B cell (primary cell): ENCODE measurements at regions not wholly inside any gene's neighbourhood (a gene's known extent, or its start where the extent isn't known, plus 50 kb on each side); places are given as distances from the start of the nearest gene placed in this dataset.

Experiments used
- ATAC-seq: fragments of 200-7000 bp; cut with Tn5 transposase; one replicate; pipeline ENCODE4 v1.10.0; 2021; ENCODE audit warnings: low read depth, mild to moderate bottlenecking, moderate number of reproducible peaks, moderate library complexity
- CTCF ChIA-PET: fragments of 350-600 bp; sonication (Branson Sonifier 250); formaldehyde crosslinking; loops from one replicate; lab custom pipeline; 2021; ENCODE audit warnings: antibody characterized with exemption, inconsistent platforms; lab: Charles Lee
- POLR2A ChIA-PET: fragments of 350-600 bp; sonication (Branson Sonifier 250); formaldehyde crosslinking; loops from one replicate; lab custom pipeline; 2021; ENCODE audit warnings: antibody characterized with exemption; lab: Charles Lee
- DNase-seq: peaks from one replicate; pipeline ENCODE4 v3.0.0; 2013
- H2AFZ ChIP-seq: 2 replicates; pipeline ENCODE4 v1.6.1; 2012; ENCODE audit warnings: mild to moderate bottlenecking, low read depth, low read length; ENCODE audit not compliant: insufficient read depth, poor library complexity, severe bottlenecking
- H3K27ac ChIP-seq, 2 donors: 1 replicate in 1 of 2; 2 replicates in 1 of 2; pipeline ENCODE4 v1.5.1; 2012 to 2013; ENCODE audit warnings: low read length in 2 of 2, mild to moderate bottlenecking in 2 of 2, moderate library complexity in 1 of 2
- H3K27me3 ChIP-seq, 4 experiments: fragments of 200-600 bp in 1 of 4; sonication (generic) in 1 of 4; replicated peaks in 1 of 4; 1 replicate in 2 of 4; 2 replicates in 2 of 4; pipeline versions ENCODE4 v1.6.1 to v1.7.0; 2013 to 2016; ENCODE audit warnings: low read length in 3 of 4, mild to moderate bottlenecking in 2 of 4, mixed read lengths in 1 of 4, moderate library complexity in 1 of 4; ENCODE audit not compliant: insufficient read depth in 4 of 4, control insufficient read depth in 3 of 4; ENCODE audit errors: control extremely low read depth in 1 of 4
- H3K36me3 ChIP-seq, 2 experiments: replicated peaks in 1 of 2; 1 replicate in 1 of 2; 2 replicates in 1 of 2; pipeline versions ENCODE4 v1.6.1 to v1.7.1; 2013; ENCODE audit warnings: low read length in 1 of 2; ENCODE audit not compliant: insufficient read depth in 2 of 2, control insufficient read depth in 1 of 2; ENCODE audit errors: control extremely low read depth in 1 of 2, extremely low read depth in 1 of 2
- H3K4me1 ChIP-seq, 2 donors: fragments of 200-600 bp in 1 of 2; sonication (generic) in 1 of 2; 1 replicate in 1 of 2; 2 replicates in 1 of 2; pipeline versions ENCODE4 v1.5.1 to v1.6.1; 2013 to 2017; ENCODE audit warnings: low read length in 2 of 2; ENCODE audit not compliant: control insufficient read depth in 2 of 2, insufficient read depth in 2 of 2
- H3K4me2 ChIP-seq: replicated peaks from 2 replicates; pipeline ENCODE3; 2012; ENCODE audit warnings: mild to moderate bottlenecking, low read depth, low read length; ENCODE audit not compliant: poor library complexity, severe bottlenecking
- H3K4me3 ChIP-seq, 5 experiments: fragments of 200-600 bp in 1 of 5; sonication (generic) in 1 of 5; 1 replicate in 3 of 5; 2 replicates in 2 of 5; pipeline versions ENCODE4 v1.5.1 to v1.7.0; 2011 to 2016; ENCODE audit warnings: low read length in 4 of 5, mild to moderate bottlenecking in 4 of 5, low read depth in 2 of 5, control low read depth in 1 of 5, moderate library complexity in 1 of 5; ENCODE audit not compliant: insufficient read depth in 1 of 5; ENCODE audit errors: control extremely low read depth in 1 of 5, extremely low read depth in 1 of 5
- H3K79me2 ChIP-seq: fragments of 200-600 bp; sonication (generic); one replicate; pipeline ENCODE4 v1.6.0; 2016; ENCODE audit warnings: low read length; ENCODE audit not compliant: control insufficient read depth, insufficient read depth
- H3K9ac ChIP-seq: fragments of 200-600 bp; sonication (generic); 2 replicates; pipeline ENCODE4 v1.6.1; 2017; ENCODE audit warnings: mild to moderate bottlenecking, low read length, moderate library complexity
- H3K9me3 ChIP-seq, 3 donors: one replicate each; pipeline versions ENCODE4 v1.6.1 to v1.7.1; 2013; ENCODE audit warnings: low read length in 2 of 3; ENCODE audit not compliant: control insufficient read depth in 2 of 3, insufficient read depth in 1 of 3; ENCODE audit errors: control extremely low read depth in 1 of 3
- H4K20me1 ChIP-seq: 2 replicates; pipeline ENCODE4 v1.6.0; 2012; ENCODE audit warnings: mild to moderate bottlenecking, low read length; ENCODE audit not compliant: insufficient read depth, control insufficient read depth, poor library complexity, severe bottlenecking
- H3K27ac Mint-ChIP-seq: one replicate; pipeline ENCODE4 v1.8.0; 2021; ENCODE audit warnings: mixed read lengths
- H3K27me3 Mint-ChIP-seq: one replicate; pipeline ENCODE4 v1.8.0; 2021; ENCODE audit warnings: mixed read lengths
- H3K4me1 Mint-ChIP-seq: one replicate; pipeline ENCODE4 v1.8.0; 2021; ENCODE audit warnings: mixed read lengths
- H3K4me3 Mint-ChIP-seq: one replicate; pipeline ENCODE4 v1.8.0; 2021; ENCODE audit warnings: mixed read lengths
- H3K9me3 Mint-ChIP-seq: one replicate; pipeline ENCODE4 v1.8.0; 2022; ENCODE audit warnings: mixed read lengths; ENCODE audit not compliant: insufficient read depth
- CTCF ChIP-seq: fragments of 200-600 bp; IDR thresholded peaks from one replicate; pipeline ENCODE4 v1.8.0; 2022; ENCODE audit warnings: antibody characterized with exemption, mild to moderate bottlenecking
- EZH2 ChIP-seq: IDR thresholded peaks from 2 replicates; pipeline ENCODE4 v1.6.1; 2012; ENCODE audit warnings: borderline replicate concordance, low read depth, mild to moderate bottlenecking, moderate library complexity, low read length; ENCODE audit not compliant: insufficient read depth, poor library complexity, severe bottlenecking
- WGBS: methylation state at CpG from one replicate; pipeline ENCODE4 v1.1.5; 2013; ENCODE audit warnings: missing lambda C conversion rate; ENCODE audit not compliant: insufficient coverage; 5-methylcytosine and 5-hydroxymethylcytosine counted together
- intact Hi-C: fragments of 100-400 bp; cut with micrococcal nuclease; formaldehyde crosslinking; loops from one replicate; pipeline ENCODE4 v1.10.0; 2022

- Mint-ChIP-seq H3K27ac (no peak overlapping the region), H3K4me3 (no peak overlapping the region), H3K4me1 (no peaks in the 10 kb centered on the region), H3K9me3 (peaks cover 2% of the 10 kb centered on the region), H3K27me3 (no peaks in the 10 kb centered on the region)
- no peak overlapping the region for H3K27ac ChIP-seq
- no peak for TF ChIP-seq EZH2
- H3K79me2 ChIP-seq = no peaks in the 10 kb centered on the region
- H3K9me3 ChIP-seq = peaks cover 0 to 3% (median 0%) of the 10 kb centered on the region in 3 donors
- ChIA-PET POLR2A (no interaction called here), CTCF (no interaction called here)
- ATAC-seq (no peak), DNase-seq (no peak)
- no peak overlapping the region for H3K4me2 ChIP-seq
- no peak overlapping the region for H2AFZ ChIP-seq
- WGBS = no CpG with 5 or more reads among the region's 2 CpGs
- no peaks in the 10 kb centered on the region for H3K4me1 ChIP-seq
- H3K4me3 ChIP-seq = no peak overlapping the region
- no peaks in the 10 kb centered on the region for H3K36me3 ChIP-seq
- intact Hi-C loops = no loop called here
- no peak overlapping the region for H3K9ac ChIP-seq
- no peaks in the 10 kb centered on the region for H4K20me1 ChIP-seq
- no peaks in the 10 kb centered on the region for H3K27me3 ChIP-seq
Measured at GRCh38 chr20:16946097-16946496, 197.9 kb downstream of the OTOR start.

- Histone ChIP-seq H3K9ac (no peak overlapping the region), H3K27me3 (no peaks in the 10 kb centered on the region), H3K9me3 (peaks cover 0 to 7% (median 0%) of the 10 kb centered on the region in 3 donors), H3K79me2 (no peaks in the 10 kb centered on the region), H2AFZ (no peak overlapping the region), H3K27ac (no peak overlapping the region), H3K36me3 (no peaks in the 10 kb centered on the region), H3K4me3 (no peak overlapping the region), H3K4me2 (no peak overlapping the region), H3K4me1 (no peaks in the 10 kb centered on the region), H4K20me1 (no peaks in the 10 kb centered on the region)
- H3K27ac Mint-ChIP-seq = no peak overlapping the region
- DNase-seq (no peak), ATAC-seq (no peak)
- H3K4me1 Mint-ChIP-seq = no peaks in the 10 kb centered on the region
- TF ChIP-seq CTCF (no peak), EZH2 (no peak)
- POLR2A ChIA-PET = no interaction called here
- CTCF ChIA-PET = no interaction called here
- intact Hi-C loops = no loop called here
- no peaks in the 10 kb centered on the region for H3K27me3 Mint-ChIP-seq
- peaks cover 2% of the 10 kb centered on the region for H3K9me3 Mint-ChIP-seq
- no peak overlapping the region for H3K4me3 Mint-ChIP-seq
- 57% methylated on average over 2 of the region's 2 CpGs for WGBS
Measured at GRCh38 chr20:16947479-16947878, 199.3 kb downstream of the OTOR start.
